HG03342 (cell line): ENCODE measurements at regions not wholly inside any gene's neighbourhood (a gene's known extent, or its start where the extent isn't known, plus 50 kb on each side); places are given as distances from the start of the nearest gene placed in this dataset.

Experiments used
- ATAC-seq: cut with Tn5 transposase; IDR thresholded peaks from one replicate; pipeline ENCODE4 v1.9.1; 2021; ENCODE audit warnings: mild to moderate bottlenecking, moderate library complexity; ENCODE audit not compliant: unreplicated experiment

- no peak for ATAC-seq
These were observed 861.5 kb upstream of the ZWINT start for GRCh38 chr10:57222603-57223002.

GRCh38 chr10:57222129-57222528 is 861.1 kb upstream of the ZWINT start:
- no peak for ATAC-seq

- no peak for ATAC-seq
These were observed 860.6 kb upstream of the ZWINT start for GRCh38 chr10:57221674-57222073.

- no peak for ATAC-seq
These were observed 857.3 kb upstream of the ZWINT start for GRCh38 chr10:57218382-57218781.

- ATAC-seq: no peak
These were observed 841.3 kb upstream of the ZWINT start for GRCh38 chr10:57202356-57202755.

GRCh38 chr10:57188846-57189245 is 827.8 kb upstream of the ZWINT start:
- no peak for ATAC-seq

- ATAC-seq: no peak
These were observed 825.1 kb upstream of the ZWINT start for GRCh38 chr10:57186201-57186600.

- ATAC-seq: no peak
These were observed 808.5 kb upstream of the ZWINT start for GRCh38 chr10:57169597-57169996.

- ATAC-seq: no peak
These were observed 807.7 kb upstream of the ZWINT start for GRCh38 chr10:57168611-57169240.

GRCh38 chr10:57165671-57166070 is 804.6 kb upstream of the ZWINT start:
- no peak for ATAC-seq

- ATAC-seq: no peak
These were observed 801.2 kb upstream of the ZWINT start for GRCh38 chr10:57162231-57162630.

GRCh38 chr10:57161157-57161556 is 800.1 kb upstream of the ZWINT start:
- no peak for ATAC-seq

- peak; percentile 89 for ATAC-seq
These were observed 784.5 kb upstream of the ZWINT start for GRCh38 chr10:57145548-57145947.

GRCh38 chr10:57142925-57143576 is 782.0 kb upstream of the ZWINT start:
- ATAC-seq: peak; percentile 56

GRCh38 chr10:57141708-57142107 is 780.6 kb upstream of the ZWINT start:
- no peak for ATAC-seq

GRCh38 chr10:57119684-57120083 is 758.6 kb upstream of the ZWINT start:
- no peak for ATAC-seq

GRCh38 chr10:57113545-57113944 is 752.5 kb upstream of the ZWINT start:
- ATAC-seq: no peak

GRCh38 chr10:57102236-57102635 is 741.2 kb upstream of the ZWINT start:
- ATAC-seq: no peak

GRCh38 chr10:57098146-57098545 is 737.1 kb upstream of the ZWINT start:
- peak; percentile 61 for ATAC-seq

GRCh38 chr10:57096044-57096443 is 735.0 kb upstream of the ZWINT start:
- no peak for ATAC-seq

- no peak for ATAC-seq
These were observed 733.9 kb upstream of the ZWINT start for GRCh38 chr10:57094965-57095364.

GRCh38 chr10:57094083-57094482 is 733.0 kb upstream of the ZWINT start:
- ATAC-seq: no peak

- ATAC-seq: no peak
These were observed 692.5 kb upstream of the ZWINT start for GRCh38 chr10:57053530-57053929.
